Ovary (tissue), 7 donors: ENCODE measurements at regions not wholly inside any gene's neighbourhood (a gene's known extent, or its start where the extent isn't known, plus 50 kb on each side); places are given as distances from the start of the nearest gene placed in this dataset.

ENCODE experiments used
- DNase-seq, 5 donors: peaks; one replicate each; pipeline ENCODE4 v3.0.0-alpha.2; 2019 to 2020
- H3K27ac ChIP-seq, 2 donors: fragments of 200-600 bp; one replicate each; pipeline versions ENCODE4 v1.5.1 to v1.8.0; 2019 to 2022
- H3K27me3 ChIP-seq: fragments of 200-600 bp; one replicate; pipeline ENCODE4 v1.8.0; 2022
- H3K36me3 ChIP-seq: fragments of 200-600 bp; sonication (generic); one replicate; pipeline ENCODE4 v1.5.1; 2019
- H3K4me1 ChIP-seq: one replicate; pipeline ENCODE4 v1.8.1; 2013; ENCODE audit warnings: mild to moderate bottlenecking, moderate library complexity; ENCODE audit not compliant: insufficient read depth
- H3K4me3 ChIP-seq: fragments of 200-600 bp; sonication (generic); one replicate; pipeline ENCODE4 v1.5.1; 2017
- H3K9me3 ChIP-seq, 2 donors: fragments of 200-600 bp in 1 of 2; sonication (generic) in 1 of 2; one replicate each; pipeline versions ENCODE4 v1.5.1 to v1.8.1; 2013 to 2019; ENCODE audit warnings: mild to moderate bottlenecking in 1 of 2, moderate library complexity in 1 of 2
- CTCF ChIP-seq, 3 donors: fragments of 450-650 bp in 2 of 3; fragments of 200-600 bp in 1 of 3; IDR thresholded peaks; one replicate each; pipeline versions ENCODE4 v1.5.1 to v1.8.0; 2016 to 2022; ENCODE audit warnings: antibody characterized with exemption in 3 of 3, mild to moderate bottlenecking in 1 of 3
- EP300 ChIP-seq: sonication (generic); formaldehyde crosslinking; IDR thresholded peaks from one replicate; pipeline ENCODE4 v1.6.1; 2017; ENCODE audit warnings: antibody characterized with exemption
- POLR2A ChIP-seq: fragments of 450-650 bp; IDR thresholded peaks from one replicate; pipeline ENCODE4 v1.6.1; 2017; ENCODE audit warnings: antibody characterized with exemption, mild to moderate bottlenecking, moderate library complexity
- WGBS, 3 donors: extraction: QIAGEN DNeasy Blood & Tissue Kit in 1 of 3; methylation state at CpG; one replicate each; pipeline versions ENCODE4 v1.1.5 to v1.1.7; 2013 to 2017; 5-methylcytosine and 5-hydroxymethylcytosine counted together
- intact Hi-C, 4 donors: fragments of 100-400 bp; cut with DNase I; formaldehyde crosslinking; loops; one replicate each; pipeline versions ENCODE4 v1.11.0 to v1.15.1; 2022 to 2023
- donor health status: DM: no; HTN: no; CAD: no; lungs with moderate emphysema.
- donor health status: DM: no; HTN: no; CAD: no.
- donor health status: Bipolar disorder and iron deficiency.
- donor health status: DM: no; HTN: no; CAD: no.
- donor health status: DM: yes; HTN: yes; CAD: no.

- DNase-seq, result no peak
- WGBS, 3 donors, result 86 to 90% (median 88%) methylated on average over 5 of the region's 5 CpGs
- Histone ChIP-seq H3K36me3 (no peaks in the 10 kb centered on the region), H3K27ac (no peak overlapping the region), H3K4me1 (no peaks in the 10 kb centered on the region), H3K9me3 (no peaks in the 10 kb centered on the region), H3K27me3 (no peaks in the 10 kb centered on the region), H3K4me3 (no peak overlapping the region)
- TF ChIP-seq EP300, result no peak
- TF ChIP-seq POLR2A, result no peak
- TF ChIP-seq CTCF (IDR thresholded peaks at IDR 0.05), result no peak
- intact Hi-C loops, result no loop called here
These were observed 1144.5 kb downstream of the TUSC7 start for GRCh38 chr3:117853923-117854668.

- intact Hi-C loops, result loop anchor here in 1 of 4 donors (5.0 kb wide), 1 partner anchor 699 kb away; no protein-coding TSS in a partner anchor
- WGBS, 3 donors, result 88 to 96% (median 93%) methylated on average over 1 of the region's 1 CpG
- Histone ChIP-seq H3K9me3 (no peaks in the 10 kb centered on the region), H3K27ac (no peak overlapping the region), H3K27me3 (no peaks in the 10 kb centered on the region), H3K4me1 (no peaks in the 10 kb centered on the region), H3K36me3 (no peaks in the 10 kb centered on the region), H3K4me3 (no peak overlapping the region)
- no peak for DNase-seq
- TF ChIP-seq CTCF (IDR thresholded peaks at IDR 0.05) (no peak), POLR2A (no peak), EP300 (no peak)
These were observed 1146.8 kb downstream of the TUSC7 start for GRCh38 chr3:117856354-117856753.

GRCh38 chr3:117863146-117863545 is 1153.6 kb downstream of the TUSC7 start:
- no peak overlapping the region for H3K27ac ChIP-seq
- no peaks in the 10 kb centered on the region for H3K9me3 ChIP-seq
- H3K4me3 ChIP-seq, result no peak overlapping the region
- TF ChIP-seq POLR2A (no peak), EP300 (no peak), CTCF (IDR thresholded peaks at IDR 0.05) (no peak)
- no peak for DNase-seq
- intact Hi-C loops, result no loop called here
- 77 to 93% (median 88%) methylated on average over 2 of the region's 2 CpGs for WGBS, 3 donors
- H3K36me3 ChIP-seq, result no peaks in the 10 kb centered on the region
- no peaks in the 10 kb centered on the region for H3K4me1 ChIP-seq
- H3K27me3 ChIP-seq, result no peaks in the 10 kb centered on the region

- H3K27ac ChIP-seq, result no peak overlapping the region
- no peaks in the 10 kb centered on the region for H3K9me3 ChIP-seq
- no peaks in the 10 kb centered on the region for H3K4me1 ChIP-seq
- DNase-seq, result no peak
- intact Hi-C loops, result no loop called here
- no peaks in the 10 kb centered on the region for H3K27me3 ChIP-seq
- WGBS, 3 donors, result 95 to 98% (median 97%) methylated on average over 4 of the region's 4 CpGs
- H3K36me3 ChIP-seq, result no peaks in the 10 kb centered on the region
- no peak for TF ChIP-seq EP300
- no peak for TF ChIP-seq POLR2A
- TF ChIP-seq CTCF (IDR thresholded peaks at IDR 0.05), result no peak
- H3K4me3 ChIP-seq, result no peak overlapping the region
These were observed 1155.8 kb downstream of the TUSC7 start for GRCh38 chr3:117865338-117865737.
